IPS-15b (cell line): ENCODE measurements at regions not wholly inside any gene's neighbourhood (a gene's known extent, or its start where the extent isn't known, plus 50 kb on each side); places are given as distances from the start of the nearest gene placed in this dataset.

ENCODE experiments used
- H3K27me3 ChIP-seq: one replicate; pipeline ENCODE4 v1.6.1; 2013; ENCODE audit warnings: low read length; ENCODE audit not compliant: control insufficient read depth, insufficient read depth
- H3K36me3 ChIP-seq: one replicate; pipeline ENCODE4 v1.6.1; 2013; ENCODE audit warnings: low read length; ENCODE audit not compliant: control insufficient read depth, insufficient read depth
- H3K4me1 ChIP-seq: one replicate; pipeline ENCODE4 v1.6.1; 2013; ENCODE audit warnings: mild to moderate bottlenecking, low read length; ENCODE audit not compliant: control insufficient read depth, insufficient read depth
- H3K4me3 ChIP-seq: one replicate; pipeline ENCODE4 v1.5.1; 2013; ENCODE audit warnings: low read depth, low read length
- H3K9ac ChIP-seq: one replicate; pipeline ENCODE4 v1.6.1; 2013; ENCODE audit warnings: low read depth, mild to moderate bottlenecking, low read length
- H3K9me3 ChIP-seq: one replicate; pipeline ENCODE4 v1.6.1; 2013; ENCODE audit warnings: mild to moderate bottlenecking, low read length; ENCODE audit not compliant: control insufficient read depth, insufficient read depth

DNA sequence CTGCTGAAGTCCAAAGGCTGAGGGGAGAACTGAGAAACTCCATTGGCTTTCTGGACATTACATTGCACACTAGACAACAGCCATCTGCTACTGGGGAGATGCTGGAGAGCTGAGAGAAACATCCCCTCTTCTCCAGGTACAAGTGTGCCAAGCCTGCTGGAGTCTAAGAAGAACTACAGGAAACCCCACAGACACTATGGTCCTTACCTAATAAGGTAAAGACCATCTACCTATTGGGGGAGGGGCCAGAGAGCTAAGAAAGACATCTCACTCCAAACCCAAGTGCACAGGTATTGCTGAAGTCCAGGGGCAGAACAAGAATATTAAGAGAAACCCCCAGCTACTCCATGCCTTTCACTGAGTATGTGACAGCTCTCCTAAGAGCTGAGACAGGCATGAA, 338.7 kb upstream of the NCKAP5 start:
- Histone ChIP-seq H3K27me3 (no peaks in the 10 kb centered on the region), H3K36me3 (no peaks in the 10 kb centered on the region), H3K4me1 (no peaks in the 10 kb centered on the region), H3K9ac (no peak overlapping the region), H3K9me3 (no peaks in the 10 kb centered on the region), H3K4me3 (no peak overlapping the region)

GRCh38 chr2:133908171-133908570, 339.9 kb upstream of the NCKAP5 start:
- Histone ChIP-seq H3K9ac (no peak overlapping the region), H3K36me3 (no peaks in the 10 kb centered on the region), H3K27me3 (no peaks in the 10 kb centered on the region), H3K4me1 (no peaks in the 10 kb centered on the region), H3K4me3 (no peak overlapping the region), H3K9me3 (no peaks in the 10 kb centered on the region)

GRCh38 chr2:133918141-133918540, 335.7 kb upstream of the MGAT5 start:
- H3K9me3 ChIP-seq, result no peaks in the 10 kb centered on the region
- no peaks in the 10 kb centered on the region for H3K4me1 ChIP-seq
- H3K27me3 ChIP-seq, result no peaks in the 10 kb centered on the region
- H3K4me3 ChIP-seq, result no peak overlapping the region
- H3K9ac ChIP-seq, result no peak overlapping the region
- no peaks in the 10 kb centered on the region for H3K36me3 ChIP-seq

GRCh38 chr2:133919285-133919684, 334.6 kb upstream of the MGAT5 start:
- Histone ChIP-seq H3K27me3 (no peaks in the 10 kb centered on the region), H3K4me1 (no peaks in the 10 kb centered on the region), H3K4me3 (no peak overlapping the region), H3K9ac (no peak overlapping the region), H3K36me3 (no peaks in the 10 kb centered on the region), H3K9me3 (no peaks in the 10 kb centered on the region)

- no peaks in the 10 kb centered on the region for H3K9me3 ChIP-seq
- H3K36me3 ChIP-seq, result no peaks in the 10 kb centered on the region
- H3K4me3 ChIP-seq, result no peak overlapping the region
- no peaks in the 10 kb centered on the region for H3K4me1 ChIP-seq
- no peaks in the 10 kb centered on the region for H3K27me3 ChIP-seq
- H3K9ac ChIP-seq, result no peak overlapping the region
These were observed 326.0 kb upstream of the MGAT5 start for GRCh38 chr2:133927894-133928293.

DNA sequence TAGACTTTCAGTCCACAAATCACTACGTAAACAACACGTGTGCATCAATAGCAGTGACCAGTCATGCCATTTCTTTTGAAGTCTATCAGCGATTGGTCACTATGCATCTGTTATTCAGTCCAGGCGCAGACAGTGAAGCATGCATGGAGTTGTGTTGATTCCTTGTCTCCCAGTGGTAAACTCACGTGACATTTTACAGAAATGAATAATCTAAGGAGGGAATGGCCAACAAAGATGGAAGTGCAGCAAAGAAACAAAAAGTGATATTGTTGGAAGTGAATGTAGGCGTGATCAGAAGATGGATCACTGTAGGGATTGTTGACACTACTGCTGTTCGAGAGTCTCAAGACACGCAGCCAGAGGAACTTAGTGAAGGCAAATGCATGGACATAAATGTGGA, 317.8 kb upstream of the MGAT5 start:
- Histone ChIP-seq H3K9ac (no peak overlapping the region), H3K4me3 (no peak overlapping the region), H3K4me1 (peaks cover 5% of the 10 kb centered on the region), H3K27me3 (no peaks in the 10 kb centered on the region), H3K36me3 (no peaks in the 10 kb centered on the region), H3K9me3 (no peaks in the 10 kb centered on the region)

DNA sequence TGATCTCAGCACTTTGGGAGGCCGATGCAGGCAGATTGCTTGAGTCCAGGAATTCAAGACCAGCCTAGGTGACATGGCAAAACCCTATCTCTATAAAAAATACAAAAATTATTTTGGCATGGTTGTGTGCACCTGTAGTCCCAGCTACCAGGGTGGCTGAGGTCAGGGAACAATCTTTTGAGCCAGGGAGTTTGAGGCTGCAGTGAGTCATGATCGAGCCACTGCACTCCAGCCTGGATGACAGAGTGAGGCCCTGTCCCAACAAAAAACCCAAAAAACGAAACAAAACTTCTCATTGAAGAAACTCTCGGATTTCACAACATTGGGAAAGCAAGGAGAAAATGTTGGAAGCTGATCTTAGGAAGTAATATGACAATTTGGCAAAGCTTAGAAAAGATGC, 317.3 kb upstream of the MGAT5 start:
- Histone ChIP-seq H3K36me3 (no peaks in the 10 kb centered on the region), H3K9ac (no peak overlapping the region), H3K9me3 (no peaks in the 10 kb centered on the region)

DNA sequence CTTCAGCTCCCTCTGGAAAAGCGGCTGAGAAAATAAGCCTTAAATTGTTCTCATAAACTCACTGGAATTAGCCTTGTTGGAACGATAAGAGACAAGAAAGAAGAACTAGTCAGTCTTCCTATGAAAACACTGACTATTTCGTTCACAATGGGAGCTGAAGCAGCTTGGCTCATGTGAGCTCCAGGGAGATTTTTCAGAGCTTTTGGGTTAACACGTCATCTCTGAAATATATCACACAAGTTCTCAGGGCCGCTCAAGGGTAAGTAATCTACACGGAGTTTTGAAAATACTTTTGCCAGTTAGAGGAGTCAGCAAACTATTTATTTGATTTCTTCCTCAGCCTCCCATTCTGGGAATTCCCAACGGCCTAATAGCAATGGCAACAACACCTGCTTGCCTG, 316.2 kb upstream of the MGAT5 start:
- Histone ChIP-seq H3K9ac (no peak overlapping the region), H3K4me3 (no peak overlapping the region), H3K27me3 (no peaks in the 10 kb centered on the region), H3K4me1 (peaks cover 5% of the 10 kb centered on the region), H3K9me3 (no peaks in the 10 kb centered on the region), H3K36me3 (no peaks in the 10 kb centered on the region)

More for the DNA sequence above, 317.3 kb upstream of the MGAT5 start:
- Histone ChIP-seq H3K4me1 (peaks cover 5% of the 10 kb centered on the region), H3K27me3 (no peaks in the 10 kb centered on the region), H3K4me3 (no peak overlapping the region)

DNA sequence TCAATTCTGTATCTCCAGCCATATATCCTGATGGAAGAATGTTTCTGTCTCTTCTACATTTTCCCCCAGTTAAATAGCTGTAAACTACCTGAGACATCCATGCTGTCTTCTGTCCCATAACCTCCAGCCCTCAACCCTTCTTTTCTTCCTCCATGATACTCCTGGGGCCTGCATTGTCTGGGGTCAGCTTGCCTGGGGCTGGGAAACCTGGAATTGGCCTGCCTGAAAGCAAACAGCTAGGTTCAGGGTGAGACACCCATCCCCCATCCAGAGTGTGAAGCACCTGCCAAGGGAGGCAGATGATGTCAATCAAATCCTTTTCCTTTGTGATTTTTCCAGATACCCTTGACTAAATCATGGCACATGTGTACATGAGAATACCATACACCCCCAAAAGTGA, 313.7 kb upstream of the MGAT5 start:
- H3K9ac ChIP-seq, result no peak overlapping the region
- H3K4me1 ChIP-seq, result peaks cover 5% of the 10 kb centered on the region
- H3K9me3 ChIP-seq, result no peaks in the 10 kb centered on the region
- no peaks in the 10 kb centered on the region for H3K36me3 ChIP-seq
- H3K27me3 ChIP-seq, result no peaks in the 10 kb centered on the region
- H3K4me3 ChIP-seq, result no peak overlapping the region

- no peak overlapping the region for H3K4me3 ChIP-seq
- H3K9ac ChIP-seq, result no peak overlapping the region
- H3K27me3 ChIP-seq, result no peaks in the 10 kb centered on the region
- no peaks in the 10 kb centered on the region for H3K36me3 ChIP-seq
- no peaks in the 10 kb centered on the region for H3K9me3 ChIP-seq
- H3K4me1 ChIP-seq, result peaks cover 5% of the 10 kb centered on the region
These were observed 312.2 kb upstream of the MGAT5 start for GRCh38 chr2:133941666-133942065.

DNA sequence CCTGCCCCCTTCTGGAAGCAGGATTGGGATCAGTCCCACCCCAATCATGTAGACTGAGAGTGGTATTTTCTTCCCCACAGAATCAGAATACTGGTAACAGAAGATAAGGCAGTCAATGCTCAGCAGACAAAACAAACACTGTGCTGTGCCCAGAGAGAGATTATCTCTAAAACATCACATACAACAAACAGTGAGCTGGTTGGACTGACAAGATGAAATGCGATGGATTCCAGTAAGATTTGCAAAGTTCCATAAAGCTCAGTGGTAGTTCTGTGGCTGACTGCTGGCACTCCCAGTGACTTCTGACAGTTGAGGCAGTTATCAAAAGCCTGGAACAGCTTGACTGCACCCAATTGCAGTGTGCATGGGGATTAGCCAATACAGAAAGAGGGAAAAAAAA, 311.5 kb upstream of the MGAT5 start:
- H3K4me1 ChIP-seq, result peaks cover 5% of the 10 kb centered on the region
- no peaks in the 10 kb centered on the region for H3K9me3 ChIP-seq
- no peak overlapping the region for H3K4me3 ChIP-seq
- no peak overlapping the region for H3K9ac ChIP-seq
- H3K36me3 ChIP-seq, result no peaks in the 10 kb centered on the region
- H3K27me3 ChIP-seq, result no peaks in the 10 kb centered on the region

GRCh38 chr2:133943108-133943507, 310.8 kb upstream of the MGAT5 start:
- H3K4me3 ChIP-seq, result no peak overlapping the region
- no peaks in the 10 kb centered on the region for H3K27me3 ChIP-seq
- no peaks in the 10 kb centered on the region for H3K9me3 ChIP-seq
- no peaks in the 10 kb centered on the region for H3K36me3 ChIP-seq
- no peak overlapping the region for H3K9ac ChIP-seq
- peaks cover 5% of the 10 kb centered on the region for H3K4me1 ChIP-seq

- H3K9me3 ChIP-seq, result no peaks in the 10 kb centered on the region
- peaks cover under 1% of the 10 kb centered on the region for H3K4me1 ChIP-seq
- no peak overlapping the region for H3K4me3 ChIP-seq
- no peaks in the 10 kb centered on the region for H3K27me3 ChIP-seq
- H3K9ac ChIP-seq, result no peak overlapping the region
- H3K36me3 ChIP-seq, result no peaks in the 10 kb centered on the region
These were observed 308.8 kb upstream of the MGAT5 start for GRCh38 chr2:133945089-133945488.
